GM12878 (cell line): ENCODE measurements at regions not wholly inside any gene's neighbourhood (a gene's known extent, or its start where the extent isn't known, plus 50 kb on each side); places are given as distances from the start of the nearest gene placed in this dataset.

ENCODE experiments used
- ATF3 ChIP-seq: IDR thresholded peaks from 2 replicates; pipeline ENCODE4 v1.6.1; 2011; ENCODE audit warnings: low read depth, mild to moderate bottlenecking, low read length, moderate library complexity, borderline replicate concordance; ENCODE audit errors: extremely low read depth
- CBFB ChIP-seq: IDR thresholded peaks from 2 replicates; pipeline ENCODE4 v1.6.1; 2016; ENCODE audit warnings: antibody characterized with exemption, low read depth
- CHD1 ChIP-seq: IDR thresholded peaks from 2 replicates; pipeline ENCODE4 v1.6.1; 2012; ENCODE audit warnings: low read depth, low read length, improper control_type of control experiment
- CREM ChIP-seq: IDR thresholded peaks from 2 replicates; pipeline ENCODE4 v1.6.1; 2014; ENCODE audit warnings: antibody characterized with exemption, low read depth
- CTCF ChIP-seq, 3 experiments: IDR thresholded peaks in 2 of 3; conservative IDR thresholded peaks in 1 of 3; 2 replicates each; pipeline ENCODE4 v1.5.1; 2011; ENCODE audit warnings: low read depth in 3 of 3, low read length in 3 of 3, mild to moderate bottlenecking in 3 of 3, control low read depth in 2 of 3, moderate library complexity in 2 of 3, inconsistent platforms in 1 of 3, mixed read lengths in 1 of 3; ENCODE audit not compliant: control insufficient read depth in 2 of 3, insufficient read depth in 1 of 3; ENCODE audit errors: extremely low read depth in 1 of 3
- HDAC6 ChIP-seq: fragments of 200-600 bp; sonication (generic); IDR thresholded peaks from one replicate; pipeline ENCODE4 v1.8.0; 2017; ENCODE audit warnings: antibody characterized with exemption; ENCODE audit not compliant: unreplicated experiment
- MTA2 ChIP-seq: fragments of 450-650 bp; IDR thresholded peaks from 2 replicates; pipeline ENCODE4 v1.6.1; 2016; ENCODE audit warnings: low read depth, mild to moderate bottlenecking, moderate library complexity
- NFIC ChIP-seq: IDR thresholded peaks from 2 replicates; pipeline ENCODE4 v1.6.1; 2012; ENCODE audit warnings: low read depth, mild to moderate bottlenecking, inconsistent platforms, low read length, moderate library complexity
- PAX5 ChIP-seq: IDR thresholded peaks from 2 replicates; pipeline ENCODE4 v1.6.1; 2011; ENCODE audit warnings: low read depth, low read length, borderline replicate concordance
- POLR2A ChIP-seq: IDR thresholded peaks from 2 replicates; pipeline ENCODE4 v1.6.1; 2011; ENCODE audit warnings: low read depth, mild to moderate bottlenecking, low read length
- POLR2AphosphoS5 ChIP-seq: IDR thresholded peaks from 2 replicates; pipeline ENCODE4 v1.6.1; 2011; ENCODE audit warnings: mild to moderate bottlenecking, low read length, inconsistent platforms
- RAD21 ChIP-seq: IDR thresholded peaks from 2 replicates; pipeline ENCODE4 v1.6.1; 2011; ENCODE audit warnings: mild to moderate bottlenecking, low read depth, low read length, moderate library complexity; ENCODE audit not compliant: insufficient read depth
- SP1 ChIP-seq: IDR thresholded peaks from one replicate; pipeline ENCODE4 v1.6.1; 2011; ENCODE audit warnings: low read depth, low read length
- WRNIP1 ChIP-seq: IDR thresholded peaks from 2 replicates; pipeline ENCODE4 v1.6.1; 2011; ENCODE audit warnings: low read depth, low read length, improper control_type of control experiment, borderline replicate concordance

GRCh38 chr4:164601653-164602052, 152.3 kb upstream of the SMIM31 start:
- TF ChIP-seq CBFB (no peak), NFIC (no peak), RAD21 (no peak), CREM (no peak), CHD1 (no peak), SP1 (no peak), POLR2AphosphoS5 (no peak), MTA2 (no peak), POLR2A (no peak), CTCF (IDR thresholded peaks at IDR 0.05 in 2 of 3, conservative IDR thresholded peaks at IDR 0.05 in 1 of 3; ENCODE audit: control insufficient read depth in 2 of 3, extremely low read depth in 1 of 3, insufficient read depth in 1 of 3, low read depth in 3 of 3, low read length in 3 of 3) (no peak), HDAC6 (no peak), PAX5 (no peak), WRNIP1 (no peak), ATF3 (no peak)
